T-helper 2 cell (primary cell): ENCODE measurements at regions not wholly inside any gene's neighbourhood (a gene's known extent, or its start where the extent isn't known, plus 50 kb on each side); places are given as distances from the start of the nearest gene placed in this dataset.
A peak's percentile ranks its signal among the peaks of the same experiment; 100 is the strongest.
"Not testable (repeated sequence)": the region's sequence is repeated elsewhere in the genome, so short reads cannot be mapped to it uniquely, and the experiment has no call there.

Source experiments
- DNase-seq, 5 experiments: peaks; one replicate each; pipeline versions ENCODE4 v3.0.0 to v3.0.0-alpha.2; 2012 to 2022

DNA sequence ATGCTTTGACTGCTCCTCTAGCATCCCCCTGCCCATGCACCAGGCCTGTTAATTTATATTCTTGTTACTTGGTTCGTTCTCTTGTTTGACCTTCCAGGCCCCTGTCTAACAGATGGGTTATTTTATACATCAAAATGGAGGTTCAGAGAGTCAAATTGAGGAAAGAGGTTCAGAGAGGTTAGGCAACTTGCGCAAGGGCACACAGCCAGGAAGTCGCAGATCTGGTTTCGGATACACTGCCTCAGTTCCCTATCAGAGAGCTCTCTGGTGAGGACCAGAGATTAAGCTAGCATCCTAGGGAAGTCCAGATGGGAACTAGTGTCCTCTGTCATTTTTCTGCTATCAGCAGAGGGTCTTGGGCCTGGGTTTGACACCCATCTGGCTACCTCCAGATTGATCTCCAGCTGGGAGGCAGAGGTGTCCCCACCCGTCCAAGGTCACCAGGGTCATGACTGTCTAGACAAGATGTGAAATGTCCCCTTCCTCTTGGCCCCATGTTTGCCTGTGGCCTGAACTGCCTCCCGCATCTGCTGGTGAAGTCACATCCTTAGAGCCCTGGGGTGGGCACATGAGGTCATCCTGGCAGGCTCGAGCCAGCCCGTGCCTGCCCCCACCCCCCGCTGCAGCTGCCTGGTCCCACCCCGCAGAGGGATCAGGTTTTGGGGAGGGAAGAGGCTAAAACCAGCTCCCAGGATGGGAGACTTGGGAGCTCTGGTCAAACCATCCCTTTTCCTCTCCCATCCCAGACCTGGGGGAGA, 84.3 kb upstream of the NCOR2 start:
- no peak for DNase-seq

DNA sequence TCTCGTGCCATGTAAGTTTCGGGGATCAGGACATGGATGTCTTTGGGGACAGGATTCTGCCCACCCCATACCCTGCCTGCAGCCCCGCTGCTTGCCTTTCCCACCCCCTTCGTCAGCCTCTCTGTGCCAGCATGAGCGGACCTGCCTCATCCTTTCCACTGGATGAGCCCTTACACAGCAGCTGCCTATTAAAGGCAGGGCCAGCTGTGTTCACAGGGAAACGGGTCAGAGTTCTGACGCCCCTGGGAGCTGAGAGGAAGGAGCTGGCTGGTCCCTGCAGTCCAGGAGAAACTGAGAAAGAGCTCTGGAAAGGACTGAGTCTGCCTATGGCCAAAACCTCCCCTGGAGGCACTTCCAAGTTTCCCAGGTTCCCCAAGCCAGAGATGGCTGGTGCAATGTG, 83.5 kb upstream of the NCOR2 start:
- no peak for DNase-seq

DNA sequence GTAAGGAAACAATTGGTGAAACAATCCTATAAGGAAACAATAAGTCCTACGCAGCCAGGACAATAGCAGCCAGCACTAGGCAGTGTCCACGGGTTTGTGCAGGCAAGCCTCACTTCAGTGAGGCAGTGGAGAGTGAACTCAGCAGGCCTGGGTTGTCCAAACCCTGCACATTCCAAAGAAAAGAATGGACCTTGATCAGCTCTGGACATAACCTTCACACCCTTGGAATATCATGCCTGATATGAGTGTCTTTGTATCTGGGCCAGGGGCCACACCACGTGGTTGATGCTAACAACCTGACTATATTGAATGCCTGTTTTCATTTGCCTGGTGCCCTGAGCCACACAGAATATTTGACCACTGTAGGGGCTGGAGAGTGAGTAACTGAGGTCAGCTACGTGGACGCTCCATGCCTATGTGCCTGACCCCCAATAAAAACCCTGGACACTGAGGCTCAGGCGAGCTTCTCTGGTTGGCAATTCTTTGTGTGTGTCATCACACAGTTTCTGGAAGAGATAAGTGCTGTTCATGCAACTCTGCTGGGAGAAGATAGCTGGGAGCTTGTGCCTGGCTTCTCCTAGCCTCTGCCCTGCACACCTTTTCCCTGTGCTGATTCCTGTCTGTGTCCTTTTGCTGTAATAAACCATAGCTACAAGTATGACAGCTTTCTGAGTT, 81.4 kb upstream of the NCOR2 start:
- DNase-seq: no peak

DNA sequence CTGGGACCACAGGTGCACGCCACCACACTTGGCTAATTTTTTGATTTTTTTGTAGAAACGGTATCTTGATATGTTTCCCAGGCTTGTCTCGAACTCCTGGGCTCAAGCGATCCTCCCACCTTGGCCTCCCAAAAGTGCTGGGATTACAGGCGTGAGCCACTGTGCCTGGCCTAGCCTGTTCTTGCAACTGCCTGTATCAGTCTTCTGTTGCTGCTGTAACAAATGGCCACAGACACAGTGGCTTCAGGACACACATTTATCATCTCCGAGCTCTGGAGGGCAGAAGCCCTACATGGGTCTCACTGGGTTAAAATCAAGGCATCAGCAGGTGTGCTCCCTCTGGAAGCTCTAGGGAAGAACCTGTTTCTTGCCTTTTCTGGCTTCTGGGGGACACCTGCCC, 79.9 kb upstream of the NCOR2 start:
- DNase-seq: no peak

DNA sequence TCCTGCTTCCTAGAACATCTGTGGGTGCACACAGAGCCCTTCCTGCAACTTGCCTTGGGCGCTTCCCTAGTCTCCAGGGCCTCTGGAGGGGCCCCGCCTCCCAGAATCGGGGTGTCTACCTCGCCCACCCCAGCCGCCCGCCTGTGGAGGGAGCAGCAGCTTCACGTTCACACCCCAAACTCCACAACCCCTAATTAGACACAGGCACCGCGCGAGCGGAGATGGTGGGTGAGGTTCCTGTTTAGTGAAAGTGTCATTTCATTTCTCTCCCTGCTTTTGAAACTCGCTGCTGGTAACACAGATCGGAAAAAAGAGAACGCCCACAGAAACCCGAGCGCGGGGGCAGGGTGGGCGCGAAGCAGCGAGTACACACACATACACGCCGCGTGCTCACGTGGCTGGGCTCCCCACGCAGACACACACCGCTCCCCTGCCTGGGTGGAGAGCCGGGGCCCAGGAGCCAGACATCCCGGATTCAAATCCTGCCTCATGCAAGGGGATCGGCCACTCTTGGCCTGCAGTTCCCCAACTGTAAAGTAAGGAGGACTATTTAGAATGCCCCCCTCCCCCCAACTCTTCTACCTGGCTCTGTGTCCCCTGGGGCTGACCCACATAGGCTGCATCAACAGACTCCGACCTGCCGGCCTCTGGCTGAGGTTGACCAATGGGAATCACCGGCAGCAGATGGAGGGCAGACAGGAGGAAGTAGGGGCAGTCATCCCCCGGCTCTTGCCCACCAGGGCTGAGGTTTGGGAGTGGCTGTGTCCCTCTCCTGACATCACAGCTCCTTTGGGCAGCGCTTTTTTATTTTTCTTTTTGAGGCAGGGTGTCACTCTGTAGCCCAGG, 79.2 kb upstream of the NCOR2 start:
- DNase-seq: peak in 2 of 5 experiments; percentile 2 to 37

DNA sequence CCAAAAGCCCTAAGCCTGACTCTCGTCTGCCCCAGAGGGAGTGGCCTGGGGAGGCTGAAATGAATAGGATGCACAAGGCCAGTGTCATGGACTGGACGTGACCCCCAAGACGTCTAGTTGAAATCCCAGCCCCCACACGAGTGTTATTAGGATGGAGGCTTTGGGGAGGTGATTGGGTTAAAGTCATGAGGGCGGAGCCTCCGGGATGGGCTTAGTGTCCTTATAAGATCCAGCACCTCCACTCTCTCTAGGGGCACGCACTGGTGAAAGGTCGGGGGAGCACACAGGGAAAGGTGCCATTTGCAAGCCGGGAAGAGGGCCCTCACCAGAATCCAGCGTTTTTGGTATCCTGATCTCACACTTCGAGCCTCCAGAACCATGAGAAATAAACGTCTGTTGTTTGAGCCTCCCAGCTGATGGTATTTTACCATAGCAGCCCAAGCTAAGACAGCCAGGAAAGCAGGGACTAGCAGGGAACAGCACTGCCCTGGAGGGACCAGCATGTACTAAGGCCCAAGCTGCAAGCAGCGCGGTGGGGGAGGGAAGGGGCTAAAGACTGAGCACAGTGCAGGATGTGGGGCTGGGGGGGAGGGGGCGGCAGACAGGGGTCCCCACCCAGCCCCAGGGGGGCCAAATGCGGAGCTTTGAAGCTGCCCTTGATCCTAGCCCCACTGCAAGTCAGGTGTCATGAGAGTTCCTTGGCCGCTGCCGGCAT, 78.3 kb upstream of the NCOR2 start:
- no peak for DNase-seq

DNA sequence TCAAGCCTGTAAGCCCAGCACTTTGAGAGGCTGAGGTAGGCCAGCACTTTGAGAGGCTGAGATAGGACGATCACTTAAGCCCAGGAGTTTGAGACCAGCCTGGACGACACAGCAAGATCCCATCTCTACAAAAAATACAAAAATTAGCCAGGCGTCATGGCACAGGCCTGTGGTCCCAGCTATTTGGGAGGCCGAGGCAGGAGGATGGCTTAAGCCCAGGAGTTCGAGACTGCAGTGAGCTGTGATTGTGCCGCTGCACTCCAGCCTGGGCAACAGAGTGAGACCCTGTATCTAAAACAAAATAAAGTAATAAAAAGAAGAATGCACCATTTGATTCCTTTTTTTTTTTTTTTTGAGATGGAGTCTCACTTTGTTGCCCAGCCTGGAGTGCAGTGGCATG, 76.4 kb upstream of the NCOR2 start:
- DNase-seq: not testable (repeated sequence)

DNA sequence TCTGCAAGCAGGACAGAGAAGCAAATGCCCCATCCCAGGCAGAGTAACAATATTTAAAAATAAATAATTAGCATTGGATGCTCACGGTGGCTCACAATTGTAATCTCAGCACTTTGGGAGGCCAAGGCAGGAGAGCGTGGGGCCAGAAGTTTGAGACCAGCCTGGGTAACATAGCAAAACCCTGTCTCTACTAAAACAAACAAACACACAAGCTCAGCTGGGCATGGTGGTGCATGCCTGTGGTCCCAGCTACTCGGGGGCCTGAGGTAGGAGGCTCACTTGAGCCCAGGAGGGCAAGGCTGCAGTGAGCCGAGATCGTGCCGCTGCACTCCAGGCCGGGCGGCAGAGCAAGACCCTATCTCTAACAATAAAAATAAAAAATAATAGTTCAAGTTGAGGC, 74.7 kb upstream of the NCOR2 start:
- no peak for DNase-seq

DNA sequence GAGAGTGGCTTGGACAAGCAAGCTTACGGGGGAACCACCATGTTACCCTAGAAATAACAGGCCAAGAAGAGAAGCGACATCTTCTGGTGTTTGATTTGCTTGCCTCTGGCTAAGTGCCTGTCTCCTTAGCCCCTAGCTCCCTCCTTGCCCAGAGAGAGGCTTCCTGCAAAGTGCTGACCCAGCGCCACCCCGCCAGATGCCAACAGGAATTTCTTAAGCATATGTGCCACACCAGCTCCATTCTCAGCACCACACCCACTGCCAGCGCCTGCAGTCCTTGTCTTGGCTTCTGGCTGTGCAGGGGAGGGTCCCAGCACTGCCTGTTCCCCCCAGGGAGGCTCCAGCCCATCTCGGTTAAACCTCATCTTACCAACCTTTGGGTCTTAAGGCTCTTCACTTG, 74.2 kb upstream of the NCOR2 start:
- no peak for DNase-seq

DNA sequence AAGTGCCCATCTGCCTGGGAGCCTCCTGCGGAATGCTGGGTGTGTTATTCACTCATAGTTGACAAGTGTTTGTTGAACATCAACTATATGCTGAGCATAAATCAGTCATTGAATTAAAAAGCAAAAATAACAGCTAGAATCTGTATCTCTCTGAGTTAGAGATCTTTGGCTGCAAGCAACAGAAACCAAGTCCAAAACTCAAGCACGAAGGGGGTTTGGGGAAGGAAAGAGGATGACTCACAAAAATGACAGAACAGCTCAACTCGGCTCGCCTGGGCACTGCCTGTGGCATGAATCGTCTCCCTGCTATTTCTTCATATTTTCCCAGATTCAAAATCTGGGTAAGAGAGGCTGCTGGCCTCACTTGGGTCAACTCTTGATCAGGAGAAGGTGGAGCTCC, 72.6 kb upstream of the NCOR2 start:
- no peak for DNase-seq

DNA sequence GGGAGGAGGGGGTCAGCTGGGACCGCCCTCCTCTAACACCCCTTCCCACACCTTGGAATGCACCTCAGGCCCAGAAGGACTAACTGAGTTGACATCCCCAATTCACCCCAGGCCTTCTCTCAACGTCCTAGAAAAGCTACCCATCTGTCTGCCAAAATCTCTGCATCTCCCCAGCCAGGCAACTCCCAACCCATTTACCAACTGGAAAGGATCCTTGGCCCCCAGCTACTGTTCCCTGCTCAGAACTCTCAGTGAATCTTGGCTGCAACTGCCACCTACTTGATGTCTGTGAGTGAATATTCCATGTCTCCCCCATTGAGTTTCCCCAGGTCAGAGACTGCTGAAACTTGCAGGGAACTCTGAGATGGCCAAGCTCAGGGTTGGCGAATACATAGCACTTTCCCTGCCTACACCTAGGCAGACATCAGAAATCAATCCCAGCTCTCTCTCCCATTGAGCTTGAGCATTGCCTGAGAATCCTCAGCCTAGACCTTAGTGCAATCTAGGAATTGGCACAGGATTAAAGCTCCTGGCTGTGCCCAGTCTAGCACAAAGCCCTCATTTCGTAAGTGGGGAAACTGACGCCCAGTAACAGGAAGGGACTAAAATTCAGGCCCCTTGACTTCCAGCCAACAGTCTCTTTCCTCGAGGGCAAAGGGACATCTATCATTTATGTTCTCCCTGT, 71.9 kb upstream of the NCOR2 start:
- no peak for DNase-seq

DNA sequence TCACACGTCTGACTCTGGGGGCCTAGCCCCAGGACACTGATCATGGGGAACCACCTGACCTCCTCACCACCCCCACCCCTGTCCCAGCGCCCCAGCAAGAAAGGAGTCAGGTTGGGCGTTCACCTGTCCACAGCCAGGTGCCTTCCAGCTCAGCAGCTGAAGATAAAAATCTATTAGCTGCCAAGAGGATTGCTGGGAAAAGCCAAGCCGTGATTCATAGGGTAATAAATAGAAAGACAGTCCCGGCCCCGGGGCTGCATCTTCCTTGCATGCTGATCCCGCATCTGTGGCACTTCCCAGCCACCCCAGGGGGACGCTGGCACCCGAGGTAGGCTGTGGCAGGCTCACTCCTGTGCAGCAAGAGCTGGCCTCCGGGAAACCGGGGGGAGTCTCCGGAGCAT, 70.2 kb upstream of the NCOR2 start:
- no peak for DNase-seq

DNA sequence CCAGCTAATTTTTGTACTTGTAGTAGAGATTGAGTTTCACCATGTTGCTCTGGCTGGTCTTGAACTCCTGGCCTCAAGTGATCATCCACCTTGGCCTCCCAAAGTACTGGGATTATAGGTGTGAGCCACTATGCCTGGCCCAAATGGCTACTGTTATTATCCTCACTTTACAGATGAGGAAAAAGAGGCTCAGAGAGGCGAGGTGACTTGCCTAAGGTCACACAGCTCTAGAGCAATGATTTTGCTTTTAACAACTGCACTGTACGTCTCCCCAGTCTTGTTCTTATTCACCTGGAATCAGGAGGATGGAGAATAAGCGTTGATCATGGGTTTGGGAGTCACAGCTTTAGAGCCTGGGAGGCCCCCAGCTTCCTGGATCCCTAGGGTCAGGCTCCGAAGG, 69.8 kb upstream of the NCOR2 start:
- no peak for DNase-seq

DNA sequence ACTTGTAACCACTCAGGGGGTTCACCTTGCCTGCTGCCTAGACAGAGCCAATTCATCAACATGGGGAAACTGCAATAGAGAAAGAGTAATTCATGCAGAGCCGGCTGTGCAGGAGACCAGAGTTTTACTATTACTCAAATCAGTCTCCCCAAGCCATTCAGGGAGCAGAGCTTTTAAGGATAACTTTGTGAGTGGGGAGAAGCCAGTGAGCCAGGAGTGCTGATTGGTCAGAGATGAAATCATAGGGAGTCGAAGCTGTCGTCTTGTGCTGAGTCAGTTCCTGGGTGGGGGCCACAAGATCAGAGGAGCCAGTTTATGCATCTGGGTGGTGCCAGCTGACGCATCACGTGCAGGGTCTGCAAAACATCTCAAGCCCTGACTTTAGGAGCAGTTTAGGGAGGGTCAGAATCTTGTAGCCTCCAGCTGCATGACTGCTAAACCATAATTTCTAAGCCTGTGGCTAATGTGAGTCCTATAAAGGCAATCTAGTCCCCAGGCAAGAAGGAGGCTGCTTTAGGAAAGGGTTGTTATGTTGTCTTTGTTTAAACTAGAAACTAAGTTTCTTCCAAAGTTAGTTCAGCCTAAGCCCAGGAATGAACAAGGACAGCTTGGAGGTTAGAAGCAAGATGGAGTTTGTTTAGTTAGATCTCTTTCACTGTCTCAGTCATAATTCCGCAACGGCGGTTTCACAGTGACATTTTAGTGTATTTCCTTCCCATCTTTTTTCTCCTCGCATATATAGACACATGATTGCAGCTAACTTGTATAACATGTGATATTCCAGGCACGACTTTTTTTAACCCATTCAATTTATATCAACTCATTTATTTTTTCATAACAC, 68.9 kb upstream of the NCOR2 start:
- peak in 3 of 5 experiments; percentile 15 to 66 (median 30) for DNase-seq

DNA sequence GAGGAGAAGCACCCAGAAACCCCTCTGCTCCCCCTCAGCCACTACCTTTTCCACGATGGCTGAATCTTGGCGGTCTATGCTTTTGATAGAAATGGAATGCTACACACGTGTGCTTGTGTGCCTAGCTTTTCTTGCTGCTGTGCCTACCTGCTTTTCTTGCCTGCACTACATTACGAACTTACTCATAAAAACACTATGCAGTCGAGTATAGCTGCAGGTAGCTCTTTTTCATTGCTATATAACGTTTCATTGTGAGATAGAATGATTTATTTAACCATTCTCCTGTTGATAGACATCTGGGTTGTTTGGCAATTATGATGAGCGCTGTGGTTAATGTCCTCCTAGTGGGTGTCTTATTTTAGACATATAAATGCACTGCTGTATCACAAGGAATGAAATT, 67.9 kb upstream of the NCOR2 start:
- DNase-seq: no peak

DNA sequence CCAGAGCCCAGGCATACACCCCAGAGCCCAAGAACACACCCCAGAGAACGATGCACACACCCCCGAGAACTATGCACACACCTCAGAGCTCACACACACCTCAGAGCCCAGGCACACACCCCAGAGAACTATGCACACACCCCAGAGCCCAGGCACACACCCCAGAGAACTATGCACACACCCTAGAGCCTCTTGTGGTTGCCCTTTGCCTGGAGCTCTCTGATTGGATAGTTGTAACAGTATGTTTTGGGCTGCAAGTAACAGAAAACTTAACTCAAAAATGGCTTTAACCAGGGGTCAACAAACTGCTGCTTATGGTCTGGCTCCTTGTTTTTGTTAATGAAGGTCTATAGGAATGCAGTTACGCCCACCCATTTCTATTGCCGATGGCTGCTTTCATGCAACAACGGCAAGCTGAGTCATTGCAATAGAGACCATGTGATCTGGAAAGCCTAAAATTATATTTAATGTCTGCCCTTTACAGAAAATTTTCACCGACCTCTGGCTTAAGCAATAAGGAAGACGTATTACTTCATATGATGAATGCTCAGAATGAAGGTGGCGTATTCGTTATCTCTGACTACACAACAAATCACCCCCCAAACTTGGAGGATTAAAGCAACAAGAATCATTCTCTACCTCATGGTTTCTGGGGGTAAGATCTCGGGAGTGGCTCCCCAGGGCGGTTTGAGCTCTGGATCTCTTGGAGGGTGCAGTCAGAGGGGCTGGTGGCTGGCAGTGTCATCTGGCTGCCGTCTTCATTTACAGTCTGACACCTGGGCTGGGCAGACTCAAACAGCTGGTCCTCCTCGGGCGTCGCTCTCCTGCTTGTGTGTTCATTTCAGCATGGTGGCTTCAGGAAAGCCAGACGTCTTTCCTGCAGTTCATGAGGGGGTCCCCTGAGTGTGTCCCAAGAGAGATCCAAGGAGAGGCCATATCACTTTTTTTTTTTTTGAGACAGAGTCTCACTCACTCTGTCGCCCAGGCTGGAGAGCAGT, 66.3 kb upstream of the NCOR2 start:
- no peak for DNase-seq

DNA sequence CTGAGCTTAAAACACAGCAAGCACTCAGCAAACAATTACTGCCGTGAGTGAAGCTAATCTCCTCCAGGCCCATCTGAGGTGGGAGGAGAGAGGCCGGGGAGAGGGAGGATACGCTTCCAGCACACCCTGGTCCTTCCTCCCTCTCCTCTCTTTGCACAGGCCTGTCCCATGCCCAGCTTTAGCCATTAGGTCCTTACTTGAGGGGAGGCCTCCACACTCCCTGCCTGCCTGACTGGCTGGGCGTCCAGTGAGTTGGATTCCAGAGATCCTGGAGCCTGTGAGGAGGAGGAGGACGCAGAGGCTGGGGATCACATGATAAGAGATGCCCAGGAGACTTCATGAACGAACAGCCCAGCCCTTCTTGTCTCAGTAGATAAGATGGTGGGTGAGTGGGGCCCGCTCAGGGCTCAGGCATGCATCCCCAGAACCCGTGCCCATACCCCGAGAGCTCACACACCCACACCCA, 65.1 kb upstream of the NCOR2 start:
- DNase-seq: no peak

DNA sequence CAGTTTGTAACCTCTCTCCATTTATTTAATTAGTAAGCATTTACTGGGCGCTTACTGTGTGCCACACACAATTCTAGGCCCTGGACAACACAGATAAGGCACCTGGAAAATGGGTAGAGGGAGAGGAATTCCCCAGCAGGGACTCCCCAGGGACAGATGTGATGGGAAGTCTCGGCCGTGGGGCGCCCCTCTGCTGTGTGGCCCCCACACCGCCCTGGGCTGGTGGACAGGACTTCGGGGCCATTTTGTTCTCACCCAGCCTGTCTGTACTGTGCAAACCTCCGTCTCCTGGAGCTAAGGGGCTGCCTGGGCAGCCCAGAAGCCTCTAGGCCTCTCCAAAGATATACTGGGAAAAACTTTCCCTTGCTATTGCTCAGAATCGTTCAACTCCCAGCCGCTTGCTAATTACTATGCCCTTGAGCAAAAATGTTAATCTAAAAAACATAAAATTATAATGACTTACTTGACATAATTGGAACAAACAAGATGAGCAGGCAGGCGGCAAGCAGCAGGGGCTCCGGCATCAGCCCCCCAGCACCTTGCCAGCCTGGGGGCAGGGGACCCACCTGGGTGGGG, 64.4 kb upstream of the NCOR2 start:
- no peak for DNase-seq

DNA sequence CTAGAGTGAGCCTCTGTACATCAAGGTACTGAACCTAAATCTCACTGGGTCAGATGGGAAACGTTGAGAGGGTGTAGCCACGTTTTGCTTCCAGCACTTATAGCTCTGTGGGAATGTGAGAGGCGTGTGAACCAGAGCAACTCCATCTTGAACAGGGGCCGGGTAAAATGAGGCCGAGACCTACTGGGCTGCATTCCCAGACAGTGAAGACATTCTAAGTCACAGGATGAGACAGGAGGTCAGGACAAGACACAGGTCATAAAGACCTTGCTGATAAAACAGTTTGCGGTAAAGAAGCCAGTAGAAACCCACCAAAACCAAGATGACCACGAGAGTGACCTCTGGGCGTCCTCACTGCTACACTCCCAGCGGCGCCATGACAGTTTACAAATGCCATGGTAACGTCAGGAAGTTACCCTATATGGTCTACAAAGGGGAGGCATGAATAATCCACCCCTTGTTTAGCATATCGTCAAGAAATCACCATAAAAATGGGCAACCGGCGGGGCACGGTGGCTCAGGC, 63.4 kb upstream of the NCOR2 start:
- DNase-seq: no peak
